OCI-LY7 (cell line): ENCODE measurements at regions not wholly inside any gene's neighbourhood (a gene's known extent, or its start where the extent isn't known, plus 50 kb on each side); places are given as distances from the start of the nearest gene placed in this dataset.

Experiments
- EZH2phosphoT487 ChIP-seq: fragments of 200-600 bp; sonication (generic); IDR thresholded peaks from 2 replicates; pipeline ENCODE4 v1.6.1; 2018; ENCODE audit warnings: low read depth, borderline replicate concordance, mild to moderate bottlenecking, mixed run types, antibody characterized with exemption, low read length, moderate library complexity, mixed read lengths
- TF ChIP-seq, protein P1 (sequence below): fragments of 200-600 bp; sonication (generic); conservative IDR thresholded peaks from 2 replicates; pipeline ENCODE4 v1.5.1; 2014; ENCODE audit warnings: mild to moderate bottlenecking, antibody characterized with exemption, low read length, moderate library complexity, mixed read lengths

DNA sequence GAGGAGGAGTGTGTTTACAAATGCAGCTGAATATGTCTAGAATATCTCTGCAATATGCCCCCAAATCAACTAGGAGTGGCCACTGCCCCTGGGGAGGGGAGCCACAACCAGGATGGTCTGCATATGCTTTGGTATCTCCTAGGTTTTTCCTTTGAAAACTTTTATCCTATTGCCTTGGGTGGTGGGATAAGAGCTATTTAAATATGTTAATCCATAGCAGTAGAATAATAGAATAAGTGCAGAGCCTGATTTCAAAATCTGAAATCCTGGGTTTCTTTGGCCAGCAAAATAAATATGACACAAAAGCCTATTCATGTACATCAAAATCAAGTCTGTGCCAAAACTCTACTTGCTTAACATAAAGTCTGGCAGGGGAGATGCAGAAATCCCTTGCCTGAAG, 79.6 kb upstream of the FGFR2 start:
- no peak for TF ChIP-seq EZH2phosphoT487
- TF ChIP-seq, protein P1, sequence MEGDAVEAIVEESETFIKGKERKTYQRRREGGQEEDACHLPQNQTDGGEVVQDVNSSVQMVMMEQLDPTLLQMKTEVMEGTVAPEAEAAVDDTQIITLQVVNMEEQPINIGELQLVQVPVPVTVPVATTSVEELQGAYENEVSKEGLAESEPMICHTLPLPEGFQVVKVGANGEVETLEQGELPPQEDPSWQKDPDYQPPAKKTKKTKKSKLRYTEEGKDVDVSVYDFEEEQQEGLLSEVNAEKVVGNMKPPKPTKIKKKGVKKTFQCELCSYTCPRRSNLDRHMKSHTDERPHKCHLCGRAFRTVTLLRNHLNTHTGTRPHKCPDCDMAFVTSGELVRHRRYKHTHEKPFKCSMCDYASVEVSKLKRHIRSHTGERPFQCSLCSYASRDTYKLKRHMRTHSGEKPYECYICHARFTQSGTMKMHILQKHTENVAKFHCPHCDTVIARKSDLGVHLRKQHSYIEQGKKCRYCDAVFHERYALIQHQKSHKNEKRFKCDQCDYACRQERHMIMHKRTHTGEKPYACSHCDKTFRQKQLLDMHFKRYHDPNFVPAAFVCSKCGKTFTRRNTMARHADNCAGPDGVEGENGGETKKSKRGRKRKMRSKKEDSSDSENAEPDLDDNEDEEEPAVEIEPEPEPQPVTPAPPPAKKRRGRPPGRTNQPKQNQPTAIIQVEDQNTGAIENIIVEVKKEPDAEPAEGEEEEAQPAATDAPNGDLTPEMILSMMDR = no peak
